GM06990 (cell line): ENCODE measurements at regions not wholly inside any gene's neighbourhood (a gene's known extent, or its start where the extent isn't known, plus 50 kb on each side); places are given as distances from the start of the nearest gene placed in this dataset.
"Not testable (repeated sequence)": the region's sequence is repeated elsewhere in the genome, so short reads cannot be mapped to it uniquely, and the experiment has no call there.

Source experiments
- DNase-seq: peaks from one replicate; pipeline ENCODE4 v3.0.0-alpha.2; 2011; ENCODE audit not compliant: insufficient read length; ENCODE audit errors: extremely low read depth
- H3K27me3 ChIP-seq: replicated peaks from 2 replicates; pipeline ENCODE4 v1.6.0; 2011; ENCODE audit warnings: low read length; ENCODE audit not compliant: control insufficient read depth, insufficient read depth
- H3K36me3 ChIP-seq: 2 replicates; pipeline ENCODE4 v1.5.1; 2011; ENCODE audit warnings: low read length; ENCODE audit not compliant: control insufficient read depth, insufficient read depth
- H3K4me3 ChIP-seq: replicated peaks from 2 replicates; pipeline ENCODE4 v1.5.1; 2011; ENCODE audit warnings: low read depth, mild to moderate bottlenecking, control low read depth, low read length
- CTCF ChIP-seq: IDR thresholded peaks from 2 replicates; pipeline ENCODE4 v1.5.1; 2011; ENCODE audit warnings: low read length, control low read depth, mild to moderate bottlenecking, inconsistent platforms; ENCODE audit not compliant: insufficient read depth, poor library complexity, severe bottlenecking

DNA sequence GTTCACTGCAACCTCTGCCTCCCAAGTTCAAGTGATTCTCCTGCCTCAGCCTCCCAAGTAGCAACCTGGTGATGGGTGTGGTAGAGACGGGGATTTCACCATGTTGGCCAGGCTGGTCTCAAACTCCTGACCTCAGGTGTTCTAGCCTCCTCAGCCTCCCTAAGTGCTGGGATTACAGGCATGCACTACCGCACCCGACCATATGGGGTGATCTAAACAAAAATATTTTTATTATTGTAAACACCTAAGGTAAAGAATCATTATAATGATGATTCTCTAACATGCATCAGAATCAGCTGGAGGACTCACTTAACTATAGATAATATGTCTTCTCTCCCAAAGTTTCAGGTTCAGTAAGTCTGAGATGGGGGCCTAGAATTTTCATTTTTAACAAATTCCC is 96.2 kb upstream of the ALG10 start:
- H3K27me3 ChIP-seq: no peaks in the 10 kb centered on the region
- no peak for DNase-seq
- no peak for TF ChIP-seq CTCF

DNA sequence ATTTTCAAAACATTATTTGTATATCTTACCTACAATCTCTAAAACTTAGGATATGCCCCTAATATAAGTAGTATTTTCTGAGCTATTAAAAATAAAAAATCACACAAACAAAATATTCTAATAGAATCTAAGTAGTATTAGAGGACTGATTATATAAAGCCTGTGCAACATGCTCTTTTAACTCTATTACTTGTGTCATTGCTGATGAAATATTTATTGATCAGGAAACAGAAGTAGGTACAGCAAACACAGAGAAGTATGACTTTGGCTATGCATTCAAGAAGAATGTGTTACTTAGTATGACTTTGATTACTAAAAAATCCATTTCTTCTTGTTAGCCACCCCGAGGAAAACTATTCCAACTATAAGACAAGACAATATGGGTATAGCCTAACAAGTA is 84.6 kb upstream of the ALG10 start:
- not testable (repeated sequence) for H3K36me3 ChIP-seq, H3K27me3 ChIP-seq, DNase-seq, H3K4me3 ChIP-seq

More for the DNA sequence above, 96.2 kb upstream of the ALG10 start:
- H3K4me3 ChIP-seq: no peak overlapping the region
- H3K36me3 ChIP-seq: no peaks in the 10 kb centered on the region

- DNase-seq: no peak
- Histone ChIP-seq H3K27me3 (no peaks in the 10 kb centered on the region), H3K4me3 (no peak overlapping the region), H3K36me3 (no peaks in the 10 kb centered on the region)
- TF ChIP-seq CTCF: no peak
These were observed 80.1 kb upstream of the ALG10 start for GRCh38 chr12:33942172-33942571.

DNA sequence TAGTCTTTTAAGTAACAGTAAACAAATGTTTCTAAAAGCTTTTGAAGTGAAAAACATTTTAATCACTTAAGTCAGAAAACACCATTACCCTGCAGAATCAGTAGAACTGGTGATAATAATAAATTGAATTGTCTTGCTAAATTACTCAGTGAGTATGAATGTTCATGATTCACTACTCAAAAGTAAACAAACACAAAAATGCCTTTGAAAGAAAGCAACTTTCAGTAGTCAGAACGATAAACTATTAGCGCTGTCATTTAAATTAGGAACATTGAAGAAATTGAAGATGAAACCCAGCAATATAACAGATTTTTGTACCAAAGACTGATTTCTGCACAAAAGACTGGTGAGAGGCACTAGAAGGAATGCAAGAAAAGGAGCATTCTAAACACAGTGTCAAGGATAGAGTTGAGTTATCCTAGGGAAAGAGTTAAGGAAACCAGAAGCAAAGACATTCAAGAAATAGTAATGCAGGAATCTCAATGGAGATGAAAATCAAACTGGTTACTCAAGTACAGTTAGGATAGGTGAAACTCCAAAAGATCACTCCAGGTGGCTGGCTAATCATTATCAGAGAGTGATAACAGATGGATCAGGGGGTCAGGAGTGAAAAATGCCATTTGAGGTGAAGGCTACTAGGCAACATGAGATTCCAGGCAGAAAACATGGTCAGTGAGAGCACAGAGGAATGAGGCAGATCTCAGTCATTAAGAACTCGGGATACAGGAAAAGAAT is 77.4 kb upstream of the ALG10 start:
- no peak for TF ChIP-seq CTCF
- Histone ChIP-seq H3K27me3 (no peaks in the 10 kb centered on the region), H3K36me3 (no peaks in the 10 kb centered on the region), H3K4me3 (no peak overlapping the region)
- DNase-seq: no peak

DNA sequence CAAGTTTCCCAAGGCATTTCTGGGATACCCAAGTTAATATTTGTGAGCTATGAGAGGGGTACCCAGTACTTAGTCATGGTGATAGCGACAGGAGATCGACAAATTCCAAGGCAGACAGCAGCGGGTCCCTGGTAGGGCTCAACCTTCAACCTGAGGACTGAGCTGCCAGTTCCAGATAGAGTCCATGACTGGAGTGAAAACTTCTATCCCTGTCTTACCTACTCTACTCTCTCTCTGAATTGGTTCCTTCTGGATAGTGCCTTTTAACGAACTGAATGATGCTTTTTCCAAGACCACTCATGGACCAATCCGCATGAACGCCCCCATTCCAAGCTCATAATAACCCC is 76.9 kb upstream of the ALG10 start:
- no peaks in the 10 kb centered on the region for H3K36me3 ChIP-seq
- no peak for DNase-seq
- no peak overlapping the region for H3K4me3 ChIP-seq
- no peak for TF ChIP-seq CTCF
- H3K27me3 ChIP-seq: no peaks in the 10 kb centered on the region

GRCh38 chr12:33966219-33966618 is 56.1 kb upstream of the ALG10 start:
- DNase-seq, H3K27me3 ChIP-seq, H3K36me3 ChIP-seq, H3K4me3 ChIP-seq: not testable (repeated sequence)

- no peaks in the 10 kb centered on the region for H3K36me3 ChIP-seq
- DNase-seq: no peak
- TF ChIP-seq CTCF: no peak
- no peaks in the 10 kb centered on the region for H3K27me3 ChIP-seq
- no peak overlapping the region for H3K4me3 ChIP-seq
These were observed 54.5 kb upstream of the ALG10 start for GRCh38 chr12:33967760-33968159.
